Left lobe of liver (tissue), 2 donors: ENCODE measurements at regions not wholly inside any gene's neighbourhood (a gene's known extent, or its start where the extent isn't known, plus 50 kb on each side); places are given as distances from the start of the nearest gene placed in this dataset.
"Not testable (repeated sequence)": the region's sequence is repeated elsewhere in the genome, so short reads cannot be mapped to it uniquely, and the experiment has no call there.

Experiments used
- ATAC-seq: fragments of 200-7000 bp; cut with Tn5 transposase; one replicate; pipeline ENCODE4 v1.9.1; 2020; ENCODE audit warnings: mild to moderate bottlenecking, moderate library complexity
- DNase-seq: peaks from one replicate; pipeline ENCODE4 v3.0.0-alpha.2; 2020; ENCODE audit warnings: low spot score
- donor health status: DM: no; HTN: no; CAD: no; lungs with moderate emphysema.
- donor health status: DM: no; HTN: yes; CAD: no.

DNA sequence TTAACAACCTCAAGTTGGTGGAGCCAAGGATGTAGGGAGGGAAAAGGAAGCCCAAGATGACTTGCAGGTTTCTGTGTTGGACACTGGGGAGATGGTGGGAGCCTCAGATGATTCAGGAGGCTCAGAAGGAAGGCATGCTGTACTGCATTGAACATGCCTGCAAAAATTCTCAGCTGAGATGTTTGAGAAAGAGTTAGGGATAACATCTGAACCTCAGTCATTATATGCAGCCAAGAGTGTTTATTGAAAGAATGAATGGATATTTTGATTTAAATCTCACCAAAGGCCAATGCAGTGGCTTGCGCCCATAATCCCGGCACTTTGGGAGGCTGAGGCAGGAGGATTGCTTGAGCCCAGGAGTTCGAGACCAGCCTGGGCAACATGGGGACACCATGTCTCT, 243.0 kb downstream of the MYCN start:
- ATAC-seq (no peak), DNase-seq (no peak)

DNA sequence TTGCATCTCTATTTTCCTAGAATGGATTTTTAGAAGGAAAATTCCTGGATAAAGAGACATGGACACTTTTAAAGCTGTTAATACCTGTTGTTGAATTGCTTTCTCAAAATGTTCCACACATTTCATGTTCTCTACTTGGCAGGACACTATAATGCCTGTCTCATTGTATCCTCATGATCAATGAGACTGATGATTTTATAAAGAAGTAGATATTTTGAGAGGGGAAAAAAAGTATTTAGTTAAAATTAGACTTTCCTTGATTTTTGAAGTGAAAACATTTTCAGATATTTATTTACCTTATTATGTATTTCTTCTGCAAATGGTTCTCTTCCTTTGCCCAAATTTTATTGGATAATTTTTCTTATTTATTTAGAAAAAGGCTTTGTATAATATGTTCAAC, 242.5 kb downstream of the MYCN start:
- ATAC-seq: no peak

DNA sequence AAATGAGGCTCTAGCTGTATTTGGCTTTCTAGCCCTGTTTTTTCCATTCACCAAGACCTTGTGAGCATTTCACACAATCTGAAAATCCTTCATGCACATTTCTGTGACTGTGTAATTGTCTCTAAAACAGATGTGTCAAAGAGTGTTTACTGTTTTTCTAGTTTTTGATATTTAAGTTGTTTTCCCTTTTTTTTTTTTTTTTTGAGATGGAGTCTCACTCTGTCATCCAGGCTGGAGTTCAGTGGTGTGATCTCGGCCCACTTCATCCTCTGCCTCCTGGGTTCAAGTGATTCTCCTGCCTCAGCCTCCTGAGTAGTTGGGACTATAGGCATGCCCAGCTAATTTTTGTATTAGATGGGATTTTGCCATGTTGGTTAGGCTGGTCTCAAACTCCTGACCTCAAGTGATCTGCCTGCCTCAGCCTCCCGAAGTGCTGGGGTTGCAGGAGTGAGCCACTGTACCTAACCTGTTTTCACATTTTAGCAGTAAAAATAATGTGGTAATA, 242.0 kb downstream of the MYCN start:
- DNase-seq, ATAC-seq: not testable (repeated sequence)

More for the DNA sequence above, 242.5 kb downstream of the MYCN start:
- DNase-seq: no peak

DNA sequence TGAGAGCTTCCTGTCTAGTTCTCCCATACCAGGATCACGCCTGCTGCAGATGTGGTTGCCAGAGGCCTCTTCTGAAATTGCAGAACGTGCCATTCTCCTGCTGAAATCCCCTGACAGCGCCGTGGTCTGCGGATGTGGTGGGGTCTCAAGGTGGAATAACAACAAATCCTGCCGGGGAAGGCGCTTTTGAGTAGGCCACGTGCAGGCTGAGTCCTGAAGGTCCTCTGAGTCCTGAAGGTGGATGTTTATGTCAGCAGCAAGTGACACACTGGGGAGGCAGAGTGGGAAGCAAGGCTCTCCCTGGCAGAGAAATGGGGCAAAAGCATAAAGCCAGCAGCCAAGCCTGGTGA, 241.4 kb downstream of the MYCN start:
- ATAC-seq (no peak), DNase-seq (no peak)

DNA sequence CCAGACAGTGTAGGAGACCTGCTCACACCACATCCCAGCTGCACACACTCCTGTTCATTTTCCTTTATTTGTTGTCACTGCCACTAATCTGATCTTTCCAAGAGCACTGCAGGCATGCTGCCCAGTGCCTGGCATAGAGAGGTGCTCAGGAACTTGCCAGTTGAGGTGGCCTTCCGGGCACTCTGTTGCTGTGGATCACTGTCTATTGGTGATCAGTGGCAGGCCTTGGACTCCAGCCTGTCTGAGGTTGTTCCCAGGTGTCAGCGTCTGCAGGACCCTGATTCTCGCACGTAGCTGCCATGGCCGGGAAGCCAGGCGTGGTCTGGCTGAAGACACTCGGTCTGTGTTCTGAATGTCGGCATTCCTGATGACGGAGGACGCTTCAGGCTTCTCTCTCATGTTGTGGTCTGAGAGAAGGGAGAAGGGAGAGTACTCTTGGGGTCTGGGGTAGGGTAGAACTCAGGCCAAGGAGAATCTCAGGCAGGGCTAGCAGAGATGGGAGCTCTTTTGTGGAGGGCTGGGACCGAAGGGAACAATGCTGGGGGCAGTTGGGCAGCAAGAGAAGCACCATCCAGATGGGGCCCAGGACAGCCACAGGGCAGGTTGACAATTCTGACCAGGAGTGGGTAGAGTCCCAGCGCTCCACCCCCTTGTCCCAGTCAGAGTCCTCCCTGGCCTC, 240.9 kb downstream of the MYCN start:
- ATAC-seq: no peak
- DNase-seq: no peak

DNA sequence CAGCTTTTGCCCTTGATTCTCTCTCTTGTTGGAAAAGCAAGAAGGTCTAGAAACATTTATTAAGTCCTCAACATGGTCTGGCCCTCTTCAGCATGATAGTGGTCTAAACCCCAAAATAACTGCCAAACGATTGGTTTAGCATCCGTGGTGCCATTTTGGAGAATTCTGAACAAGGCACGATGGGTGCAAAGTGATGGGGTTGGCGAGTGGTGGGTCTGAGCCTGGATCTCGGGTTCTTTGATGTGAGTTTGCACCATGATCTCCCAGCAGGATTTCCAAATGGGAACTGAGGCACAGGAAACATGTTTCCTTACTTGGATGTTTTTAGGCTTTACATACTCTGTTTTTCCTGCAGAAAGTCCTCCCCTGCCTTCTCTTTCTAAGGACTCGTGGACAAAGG, 240.3 kb downstream of the MYCN start:
- DNase-seq (no peak), ATAC-seq (no peak)

DNA sequence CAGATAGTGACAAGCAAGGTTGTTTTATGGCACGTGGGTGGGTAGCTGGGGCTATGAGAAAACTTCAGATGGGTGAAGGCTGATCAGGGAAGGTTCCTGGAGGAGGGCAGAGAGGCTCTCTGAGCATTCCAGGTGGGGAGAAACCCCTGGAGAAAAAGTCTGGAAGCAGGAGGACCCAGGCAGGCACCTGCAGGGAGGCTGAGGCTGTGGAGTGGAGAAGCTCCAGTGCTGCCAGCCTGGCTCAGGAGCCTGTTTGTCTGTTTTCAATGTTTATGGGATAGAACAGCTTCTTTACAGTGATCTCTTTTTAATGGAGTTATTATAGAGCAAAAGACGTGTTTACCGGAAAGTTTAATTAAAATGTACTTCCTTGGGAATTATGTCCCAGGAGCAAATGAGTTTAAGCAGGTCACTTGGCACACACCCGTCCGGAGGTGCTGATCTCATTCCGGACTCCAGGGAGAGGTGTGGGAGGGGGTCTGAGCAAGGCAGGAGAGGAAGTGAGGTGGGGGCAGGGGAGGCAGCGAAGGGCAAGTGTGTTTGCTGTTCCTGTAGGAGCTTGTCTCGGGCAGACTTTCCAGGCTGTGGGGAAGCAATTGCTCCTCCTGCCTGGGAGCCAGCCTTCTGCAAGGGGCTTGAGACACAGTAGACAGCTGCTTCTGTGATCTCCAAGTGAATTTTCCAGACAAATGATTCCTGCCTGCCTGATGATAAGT, 239.5 kb downstream of the MYCN start:
- DNase-seq (no peak), ATAC-seq (no peak)

DNA sequence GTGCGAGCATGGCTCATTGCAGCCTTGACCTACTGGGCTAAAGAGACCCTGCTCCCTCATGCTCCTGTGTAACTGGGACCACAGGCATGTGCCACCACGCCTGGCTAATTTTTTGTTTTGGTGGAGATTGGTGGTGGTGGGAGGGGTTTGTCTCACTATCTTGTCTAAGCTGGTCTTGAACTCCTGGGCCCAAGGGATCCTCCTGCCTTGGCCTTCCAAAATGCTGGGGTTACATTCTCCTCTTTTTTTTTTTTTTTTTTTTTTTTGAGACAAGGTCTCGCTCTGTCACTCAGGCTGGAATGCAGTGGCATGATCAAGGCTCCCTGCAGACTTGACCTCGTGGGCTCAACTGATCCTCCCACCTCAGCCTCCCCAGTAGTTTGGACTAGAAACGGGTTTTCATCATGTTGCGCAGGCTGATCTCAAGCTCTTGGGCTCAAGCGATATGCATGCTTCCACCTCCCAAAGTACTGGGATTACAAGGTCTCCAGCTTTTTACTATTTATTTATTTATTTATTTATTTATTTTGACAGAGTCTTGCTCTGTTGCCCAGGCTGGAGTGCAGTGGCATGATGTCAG, 238.3 kb downstream of the MYCN start:
- ATAC-seq (no peak), DNase-seq (no peak)

DNA sequence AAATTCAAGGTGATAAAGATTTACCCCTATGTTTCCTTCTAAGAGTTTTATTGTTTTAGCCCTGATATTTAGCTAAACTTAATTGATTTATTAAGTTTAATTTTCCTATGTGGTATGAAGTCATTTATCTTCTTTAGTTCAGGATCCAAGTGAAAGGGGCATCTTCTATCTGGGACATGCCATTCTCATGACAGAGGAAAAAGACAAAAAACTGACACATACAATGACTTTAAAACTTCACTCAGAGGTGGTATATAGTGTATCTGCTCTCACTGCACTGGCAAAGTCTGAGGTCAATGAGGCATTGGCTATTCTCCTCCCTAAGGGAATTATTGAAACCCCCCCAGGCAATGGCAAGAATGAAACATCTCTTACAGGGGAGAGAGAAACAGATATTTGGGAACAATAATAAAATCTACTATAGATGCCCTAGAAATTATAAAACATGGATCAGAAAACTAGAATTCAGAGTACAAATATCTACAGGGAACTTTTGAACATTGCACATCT, 237.4 kb downstream of the MYCN start:
- no peak for DNase-seq
- no peak for ATAC-seq

DNA sequence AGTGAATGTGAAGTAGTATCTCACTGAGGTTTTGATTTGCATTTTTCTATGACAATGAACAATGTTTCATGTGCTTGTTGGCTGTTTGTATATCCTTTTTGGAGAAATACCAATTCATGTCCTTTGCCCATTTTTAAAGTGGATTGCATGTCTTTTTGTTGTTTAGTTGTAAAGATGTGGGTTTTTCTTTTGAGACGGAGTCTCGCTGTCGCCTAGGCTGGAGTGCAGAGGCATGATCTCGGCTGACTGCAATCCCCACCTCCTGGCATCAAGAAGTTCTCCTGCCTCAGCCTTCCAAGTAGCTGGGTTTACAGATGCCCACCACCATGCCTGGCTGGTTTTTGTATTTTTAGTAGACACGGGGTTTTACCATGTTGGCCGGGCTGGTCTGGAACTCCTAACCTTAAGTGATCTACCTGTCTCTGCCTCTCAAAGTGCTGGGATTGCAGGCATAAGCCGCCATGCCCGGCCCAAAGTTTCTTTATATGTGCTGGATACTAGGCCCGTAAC, 236.7 kb downstream of the MYCN start:
- ATAC-seq (no peak), DNase-seq (no peak)

DNA sequence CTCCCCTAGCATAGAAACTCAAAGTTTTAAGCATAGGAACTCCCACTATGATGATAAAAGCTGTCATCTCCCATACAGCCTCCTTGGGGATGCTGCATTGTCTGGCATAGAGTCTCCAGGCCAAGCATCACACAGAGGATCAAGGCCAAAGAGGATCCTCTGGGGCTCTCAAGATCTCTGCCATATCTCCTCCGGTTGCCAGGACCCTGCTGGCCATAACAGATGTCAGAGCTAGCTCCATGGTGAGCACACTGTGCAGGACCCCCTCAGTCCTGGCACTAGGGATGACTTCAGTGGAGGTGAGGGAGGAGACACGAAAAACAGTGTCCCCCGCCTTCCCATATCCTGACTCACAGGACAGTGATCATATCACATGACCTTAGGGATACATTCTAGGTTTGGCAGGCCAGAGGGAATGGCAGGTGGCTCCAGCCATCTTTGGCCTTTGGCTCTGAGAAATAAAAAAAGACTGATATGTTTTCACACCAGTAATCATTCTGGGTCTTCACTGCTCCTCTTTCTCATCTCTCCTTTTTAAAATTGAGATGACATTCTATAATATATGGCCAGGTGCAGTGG, 235.0 kb downstream of the MYCN start:
- DNase-seq (no peak), ATAC-seq (no peak)

DNA sequence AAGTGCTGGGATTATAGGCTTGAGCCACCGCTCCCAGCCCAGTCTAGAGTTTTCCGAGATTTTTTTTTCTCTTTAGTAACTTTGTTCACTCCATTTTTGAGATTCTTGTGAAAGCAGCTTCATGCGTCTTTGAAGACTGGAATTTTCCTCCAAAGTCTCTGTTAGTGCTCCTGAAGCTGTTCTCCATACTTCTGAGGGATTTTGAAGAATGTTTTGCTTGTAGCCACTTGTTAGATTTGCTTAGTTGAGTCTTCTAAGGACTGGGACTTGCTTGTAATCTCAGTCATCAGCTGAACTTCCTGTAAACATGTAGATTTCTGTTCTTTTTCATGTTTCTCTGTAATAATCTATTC, 234.3 kb downstream of the MYCN start:
- no peak for ATAC-seq
- DNase-seq: no peak

DNA sequence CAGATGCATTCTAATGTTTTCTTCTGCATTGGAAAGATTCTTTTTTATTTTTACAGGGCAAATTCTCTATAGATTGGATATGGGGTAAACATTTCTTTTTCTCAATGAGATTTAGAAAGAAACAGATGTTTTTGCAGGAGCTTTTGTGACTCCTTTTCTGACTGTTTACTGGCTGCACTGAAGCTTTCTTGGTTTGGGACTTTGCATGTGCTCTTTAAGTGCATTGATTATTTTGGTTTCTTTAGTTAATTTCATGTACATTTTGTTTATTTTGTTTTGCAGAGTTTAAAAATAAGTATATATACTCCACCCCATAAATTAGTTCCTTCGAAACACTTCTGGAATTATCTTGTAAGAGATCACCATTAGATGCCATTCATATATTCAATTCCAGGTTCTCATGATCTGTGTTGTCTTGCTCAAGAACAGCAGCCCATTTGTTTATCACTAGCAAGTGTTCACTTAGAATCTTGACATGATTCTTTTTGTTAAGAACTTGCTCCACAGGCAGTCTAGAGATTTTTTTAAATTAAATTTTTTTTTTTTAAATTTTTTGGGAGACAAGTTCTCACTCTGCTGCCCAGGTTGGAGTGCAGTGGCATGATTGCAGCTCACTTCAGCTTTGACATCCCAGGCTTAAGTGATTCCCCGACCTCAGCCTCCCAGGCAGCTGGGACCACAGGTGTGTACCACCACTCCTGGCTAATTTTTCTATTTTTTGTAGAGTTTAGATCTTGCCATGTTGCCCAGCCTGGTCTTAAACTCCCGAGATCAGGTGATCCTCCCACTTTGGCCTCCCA, 233.7 kb downstream of the MYCN start:
- no peak for DNase-seq
- ATAC-seq: no peak

DNA sequence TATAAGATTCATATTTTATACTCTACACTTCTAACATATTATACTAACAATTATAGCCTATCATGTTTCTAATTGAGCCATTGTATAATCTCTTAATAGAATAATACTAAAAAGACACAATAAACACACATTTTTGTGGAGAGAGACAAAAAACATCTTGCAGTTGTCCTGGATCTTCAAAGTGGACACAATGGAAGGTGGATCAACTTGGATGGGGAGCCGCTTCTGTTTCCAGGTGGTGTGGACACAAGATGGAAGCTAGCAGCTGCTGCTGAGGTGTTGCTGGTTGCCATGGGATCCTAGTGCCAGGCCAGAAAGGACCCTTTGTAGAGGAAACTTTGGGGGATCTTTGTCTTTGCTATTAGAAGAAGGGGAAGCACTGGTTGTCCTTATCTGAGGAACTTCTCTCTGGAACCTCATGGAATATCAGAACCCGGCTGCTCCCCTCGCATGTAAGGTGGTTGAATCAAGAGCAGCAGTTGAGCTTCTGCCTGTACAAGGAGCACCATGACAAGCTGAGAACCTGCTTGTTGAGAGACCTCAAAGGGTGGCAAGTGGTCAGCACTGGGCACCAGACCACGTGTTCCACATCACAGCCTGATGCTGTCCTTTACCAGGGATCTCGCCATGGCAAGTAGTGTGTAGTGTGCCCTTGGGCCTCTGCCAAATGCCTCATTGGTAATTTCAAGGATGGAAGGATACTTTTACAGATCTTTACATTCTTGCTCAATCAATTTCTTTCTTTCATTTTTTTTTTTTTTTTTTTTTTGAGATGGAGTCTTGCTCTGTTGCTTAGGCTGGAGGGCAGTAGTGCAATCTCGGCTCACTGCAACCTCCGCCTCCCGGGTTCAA, 232.2 kb downstream of the MYCN start:
- DNase-seq (no peak), ATAC-seq (no peak)

DNA sequence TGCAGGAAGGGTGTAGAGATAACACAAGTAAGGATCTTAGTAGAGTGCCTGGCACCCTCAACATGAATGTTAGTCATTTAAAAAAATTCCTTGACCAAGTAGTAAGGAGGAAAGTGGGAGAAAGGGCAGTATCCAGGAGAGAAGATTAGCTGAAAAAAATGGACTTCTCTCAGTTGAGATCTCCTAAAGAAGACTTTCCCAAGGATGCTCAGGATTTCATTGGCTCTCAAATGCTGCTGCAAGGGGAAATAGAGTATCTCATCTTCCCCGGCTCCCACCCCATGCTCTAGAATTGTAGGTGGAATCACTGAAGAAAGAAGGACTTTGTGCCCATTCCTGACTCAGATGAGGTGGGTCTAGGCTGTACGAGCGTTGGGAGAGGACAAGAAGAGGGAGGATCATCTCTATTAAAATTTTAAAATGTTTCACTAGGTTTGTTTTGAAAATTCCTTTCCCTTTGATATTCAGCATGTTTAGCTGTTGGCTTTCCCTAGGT, 231.1 kb downstream of the MYCN start:
- DNase-seq (no peak), ATAC-seq (no peak)

DNA sequence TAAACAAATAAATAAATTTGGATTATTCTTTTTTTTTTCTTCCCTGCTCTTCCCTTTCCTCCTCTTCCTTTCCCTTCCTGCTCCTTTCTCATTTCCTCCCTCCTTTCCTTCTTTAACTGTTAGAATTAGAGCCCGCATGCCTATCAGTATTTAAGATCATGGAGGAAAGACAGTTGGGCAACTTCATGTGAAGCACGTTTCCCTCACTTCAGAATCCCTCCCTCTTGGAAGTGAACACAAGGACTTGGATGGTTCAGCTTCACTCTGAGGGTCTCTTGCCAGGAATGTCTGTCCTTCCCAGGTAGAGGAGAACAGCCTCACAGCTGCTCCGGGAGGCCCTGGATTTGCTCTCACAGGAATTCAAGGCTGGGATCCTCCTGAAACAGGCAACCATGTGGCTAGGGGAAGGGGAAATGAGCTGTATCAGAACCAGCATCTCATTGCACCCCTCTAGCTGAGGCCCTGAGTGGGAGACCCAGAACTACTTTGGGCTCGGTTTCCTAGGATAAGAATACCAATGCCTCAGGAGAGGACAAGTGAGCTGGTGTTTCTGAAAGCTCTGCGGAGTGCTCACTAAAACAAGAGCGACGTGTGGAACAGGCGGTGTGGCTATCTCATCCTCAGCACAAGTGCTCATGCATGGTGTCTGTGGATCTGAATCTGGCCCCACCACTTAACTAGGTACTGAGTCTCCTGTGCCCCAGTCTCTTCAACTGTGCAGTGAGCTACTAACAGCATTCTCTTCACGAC, 230.5 kb downstream of the MYCN start:
- DNase-seq: no peak
- ATAC-seq: no peak

DNA sequence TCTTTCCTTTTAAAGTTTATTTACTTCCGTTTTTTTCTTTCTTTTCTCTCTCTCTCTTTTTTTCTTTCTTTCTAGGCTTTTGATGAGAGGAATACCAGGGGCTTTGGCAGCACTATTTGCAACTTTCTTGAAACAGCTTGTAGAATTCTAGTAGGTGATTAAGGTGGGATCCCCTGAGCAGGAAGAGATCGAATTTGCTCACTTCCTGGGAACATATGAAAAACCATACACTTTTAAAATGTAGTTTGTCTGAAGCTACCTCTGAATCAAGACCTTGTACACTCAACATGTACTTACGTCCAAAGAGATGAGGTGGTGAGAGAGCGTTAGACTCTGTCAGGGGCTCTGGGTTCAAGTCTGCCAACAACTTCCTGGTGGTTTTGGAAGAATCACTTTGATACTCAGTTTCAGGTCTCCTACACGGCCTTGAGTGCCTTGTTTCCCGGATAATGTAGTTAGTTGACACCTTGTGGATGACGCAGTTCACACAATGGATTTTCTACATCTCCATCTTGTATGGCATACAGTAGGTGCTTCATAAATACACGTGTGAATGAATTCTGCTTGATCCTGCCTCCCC, 229.1 kb downstream of the MYCN start:
- no peak for ATAC-seq
- DNase-seq: no peak

DNA sequence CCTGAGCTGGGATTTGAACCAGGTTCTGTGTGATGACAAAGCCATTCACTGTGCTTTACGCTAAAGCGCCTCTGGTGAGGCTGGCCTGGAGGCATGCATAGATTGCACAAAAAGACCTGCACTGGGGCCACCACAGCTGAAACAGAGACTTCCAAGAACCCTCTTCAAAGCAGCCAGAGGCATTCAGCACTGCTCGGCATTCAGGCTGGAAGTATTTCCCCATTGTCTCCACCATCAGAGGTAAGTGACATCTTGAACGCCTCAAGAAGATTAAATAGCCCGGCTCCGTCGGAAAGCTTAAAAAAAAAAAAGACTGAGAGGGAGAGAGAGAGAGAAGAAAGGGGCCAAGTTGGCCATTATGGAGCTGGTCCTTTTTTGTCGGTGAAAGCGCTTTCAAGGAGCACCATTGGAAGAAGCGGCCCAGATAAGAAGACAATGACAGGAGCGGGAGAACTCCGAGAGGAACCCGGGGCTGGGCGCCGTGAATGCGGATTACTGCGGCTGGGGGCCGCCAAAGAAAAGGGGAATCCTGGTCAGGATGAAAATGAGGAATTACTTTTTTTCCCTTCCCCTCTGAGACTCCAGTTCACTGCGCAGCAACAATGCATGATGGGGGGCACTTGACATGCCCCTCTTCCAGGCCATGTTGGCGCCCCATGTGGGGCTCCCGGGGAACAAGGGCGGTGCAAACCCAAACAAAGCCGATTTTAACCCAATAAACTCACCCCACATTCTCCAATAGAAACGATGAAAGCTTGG, 228.3 kb downstream of the MYCN start:
- DNase-seq (peak; percentile 31), ATAC-seq (no peak)
